ENCODE measurements at regions not wholly inside any gene's neighbourhood (a gene's known extent, or its start where the extent isn't known, plus 50 kb on each side); places are given as distances from the start of the nearest gene placed in this dataset.

GRCh38 chr13:74886502-74886901 is 595.5 kb downstream of the TBC1D4 start:
- no peak for TF ChIP-seq CTCF (IDR thresholded peaks at IDR 0.05)
- TF ChIP-seq POLR2A (IDR thresholded peaks at IDR 0.05): no peak
